NCI-H2107 (cell line): ENCODE measurements at regions not wholly inside any gene's neighbourhood (a gene's known extent, or its start where the extent isn't known, plus 50 kb on each side); places are given as distances from the start of the nearest gene placed in this dataset.
"Not testable (repeated sequence)": the region's sequence is repeated elsewhere in the genome, so short reads cannot be mapped to it uniquely, and the experiment has no call there.

Experiments
- DNase-seq: peaks from one replicate; lab custom pipeline; 2025; lab: John Stamatoyannopoulos, UW

- no peak for DNase-seq
These were observed 90.4 kb upstream of the RBMS1 start for GRCh38 chr2:160583813-160584537.

- DNase-seq = no peak
These were observed 91.4 kb upstream of the RBMS1 start for GRCh38 chr2:160584972-160585494.

GRCh38 chr2:160590664-160591063 lies 97.1 kb upstream of the RBMS1 start:
- DNase-seq = no peak

- no peak for DNase-seq
These were observed 98.8 kb upstream of the RBMS1 start for GRCh38 chr2:160592401-160592800.

- no peak for DNase-seq
These were observed 99.4 kb upstream of the RBMS1 start for GRCh38 chr2:160592993-160593392.

DNA sequence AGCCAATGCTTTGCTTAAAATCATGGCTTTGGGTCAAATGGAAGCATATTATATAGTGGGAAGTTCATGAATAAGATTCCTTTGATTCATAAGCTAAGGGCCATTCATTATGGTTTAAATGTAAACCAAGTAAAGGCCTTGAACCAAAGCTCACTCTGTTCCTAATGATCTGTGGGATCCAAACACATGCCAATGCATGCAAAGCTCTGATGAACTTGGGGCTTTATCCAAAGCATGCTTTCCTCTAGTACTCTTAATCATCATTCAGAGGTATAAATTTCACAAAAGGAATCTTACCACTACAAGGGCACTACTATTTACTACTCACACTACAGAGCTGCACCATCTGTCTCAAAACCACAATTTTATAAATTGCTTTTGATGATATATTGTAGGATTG lies 102.8 kb upstream of the RBMS1 start:
- no peak for DNase-seq

DNA sequence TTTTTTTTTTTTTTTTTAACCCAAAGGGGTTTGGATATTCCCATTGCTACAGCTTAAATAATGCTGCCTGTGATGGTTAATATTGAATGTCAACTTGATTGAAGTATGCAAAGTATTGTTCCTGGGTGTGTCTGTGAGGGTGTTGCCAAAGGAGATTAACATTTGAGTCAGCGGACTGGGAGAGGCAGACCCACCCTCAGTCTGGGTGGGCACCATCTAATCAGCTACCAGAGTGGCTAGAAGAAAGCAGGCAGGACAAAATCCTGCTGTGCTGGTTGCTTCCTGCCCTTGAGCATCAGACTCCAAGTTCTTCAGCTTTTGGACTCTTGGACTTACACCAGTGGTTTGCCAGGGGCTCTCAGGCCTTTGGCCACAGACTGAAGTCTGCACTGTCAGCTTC lies 106.8 kb upstream of the RBMS1 start:
- not testable (repeated sequence) for DNase-seq

- no peak for DNase-seq
These were observed 108.5 kb upstream of the RBMS1 start for GRCh38 chr2:160602073-160602472.

DNA sequence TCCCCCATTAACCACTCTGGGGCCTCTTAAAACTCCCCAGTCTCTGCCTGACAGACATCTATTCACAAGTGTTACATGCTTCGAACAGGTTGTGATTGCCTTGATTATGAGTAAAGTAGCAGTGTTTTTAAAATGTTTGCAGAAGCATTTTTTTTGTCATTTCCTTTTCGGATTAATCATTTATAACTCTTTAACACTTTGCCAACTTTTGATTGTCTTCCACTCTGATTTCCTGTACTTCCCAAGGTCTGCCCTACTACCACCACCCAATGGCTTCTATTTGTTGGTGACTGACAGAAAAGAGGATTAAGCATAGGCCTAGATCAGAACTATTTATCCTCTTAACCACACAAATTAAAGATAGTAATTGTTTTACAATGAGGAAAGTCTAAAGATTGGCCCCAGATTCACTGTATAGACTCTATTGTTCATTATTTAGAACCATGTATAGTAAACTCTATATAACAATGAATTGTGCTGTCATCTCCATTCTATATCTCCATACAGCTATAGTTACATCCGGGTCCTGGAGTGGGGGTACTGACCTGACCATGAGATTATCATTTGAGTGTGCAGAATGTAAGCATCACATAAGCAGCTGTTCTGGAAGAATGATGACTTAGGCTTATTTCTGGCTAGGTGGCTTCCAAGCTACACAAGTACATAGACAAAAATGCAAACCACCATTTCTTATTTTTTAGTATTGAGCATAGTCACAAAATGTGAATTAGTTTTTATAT lies 110.3 kb upstream of the RBMS1 start:
- no peak for DNase-seq

DNA sequence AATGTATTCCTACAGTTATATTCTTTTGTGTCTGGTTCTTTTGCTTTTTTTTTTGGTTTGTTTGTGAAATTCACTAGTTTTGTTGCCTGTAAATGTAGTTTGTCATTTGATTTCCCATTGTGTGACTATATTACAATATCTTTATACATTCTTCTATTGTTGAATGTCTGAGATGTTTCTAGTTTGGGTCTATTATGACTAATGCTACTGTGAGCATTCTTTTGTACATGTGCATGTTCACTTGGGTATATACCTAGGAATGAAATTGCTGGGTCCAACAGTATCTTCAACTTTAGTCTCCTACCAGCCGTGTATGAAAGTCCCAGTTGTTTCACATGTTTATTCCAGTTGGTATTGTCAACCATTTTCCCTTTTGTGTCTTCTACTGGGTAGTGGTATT lies 112.7 kb upstream of the RBMS1 start:
- DNase-seq = no peak

- DNase-seq = no peak
These were observed 115.0 kb upstream of the RBMS1 start for GRCh38 chr2:160608599-160608998.

- DNase-seq = no peak
These were observed 115.7 kb upstream of the RBMS1 start for GRCh38 chr2:160609346-160609745.

- DNase-seq = no peak
These were observed 116.4 kb upstream of the RBMS1 start for GRCh38 chr2:160610041-160610440.

DNA sequence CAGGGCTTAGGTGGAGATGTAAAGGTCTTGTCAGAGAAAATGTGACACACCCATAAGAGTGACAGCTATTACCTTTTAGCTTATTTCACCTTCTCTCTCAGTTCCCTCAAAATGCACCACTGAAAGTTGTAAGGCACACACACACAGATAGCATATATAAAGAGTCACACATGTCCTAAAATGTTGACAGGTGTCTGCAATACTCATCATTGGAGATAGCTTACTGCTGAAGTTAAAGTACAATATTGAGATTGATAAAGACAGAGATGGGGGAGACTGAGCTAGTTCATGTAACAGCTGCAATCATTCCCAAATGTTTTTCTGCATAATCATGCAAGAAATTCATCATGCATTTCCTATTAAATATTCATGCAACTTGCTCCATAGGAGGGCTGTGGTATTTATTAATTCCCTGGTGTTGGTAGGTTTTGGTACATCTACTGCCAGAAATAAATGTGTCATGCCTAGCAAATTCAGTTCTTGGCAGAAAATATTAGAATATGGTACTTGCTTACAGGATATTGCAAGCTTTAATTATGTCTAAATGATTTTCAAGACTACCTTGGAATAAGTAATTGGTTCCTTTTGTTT lies 118.8 kb upstream of the RBMS1 start:
- no peak for DNase-seq

DNA sequence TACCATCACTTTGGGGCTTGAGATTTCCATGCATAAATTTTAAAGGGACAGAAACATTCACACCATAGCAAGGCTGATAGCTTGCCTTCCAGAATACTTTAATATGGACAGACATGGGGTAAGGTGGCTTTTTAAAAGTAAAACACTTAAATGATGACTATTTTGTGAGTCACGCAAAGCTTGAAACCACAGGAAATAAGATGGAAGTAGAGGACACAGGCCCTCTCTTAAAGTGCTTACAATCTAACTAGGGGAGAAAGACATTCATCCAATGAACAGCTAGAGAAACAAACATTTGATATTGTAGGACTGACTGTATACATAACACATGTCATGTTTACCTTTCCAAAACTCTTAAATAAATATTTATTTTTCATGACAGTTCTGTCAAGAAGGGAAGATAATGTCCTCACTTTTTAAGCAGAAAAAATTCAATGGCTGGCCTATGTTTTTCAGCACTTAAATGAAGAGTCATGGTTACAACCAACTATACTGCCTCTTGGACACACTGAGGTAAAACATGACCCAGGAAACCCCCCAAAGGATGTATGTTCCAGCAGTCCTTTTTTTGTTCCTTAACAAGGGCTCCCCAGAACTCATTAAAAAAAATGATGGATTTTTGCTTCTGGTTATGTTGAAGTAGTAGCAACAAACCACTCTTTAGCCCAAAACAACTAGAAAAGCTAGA lies 120.0 kb upstream of the RBMS1 start:
- DNase-seq = no peak

DNA sequence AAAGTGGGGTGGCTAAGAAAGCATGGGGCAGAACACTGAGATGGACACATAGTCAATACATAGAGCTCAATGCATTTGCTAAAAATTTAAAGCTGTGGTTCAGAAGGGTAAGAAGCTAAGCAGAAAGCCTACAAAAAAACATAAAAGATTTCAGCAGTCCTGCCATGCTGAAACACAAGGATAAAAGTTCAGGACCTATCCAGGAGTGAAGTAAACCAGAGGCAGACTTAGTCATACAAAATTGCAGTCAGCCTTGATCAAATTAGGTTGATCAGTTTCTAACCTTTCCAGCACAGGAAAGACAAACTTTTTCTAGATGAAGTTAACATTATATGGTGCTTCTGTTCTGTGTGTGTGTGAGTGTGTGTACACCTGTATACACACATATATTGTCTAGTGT lies 120.8 kb upstream of the RBMS1 start:
- no peak for DNase-seq

DNA sequence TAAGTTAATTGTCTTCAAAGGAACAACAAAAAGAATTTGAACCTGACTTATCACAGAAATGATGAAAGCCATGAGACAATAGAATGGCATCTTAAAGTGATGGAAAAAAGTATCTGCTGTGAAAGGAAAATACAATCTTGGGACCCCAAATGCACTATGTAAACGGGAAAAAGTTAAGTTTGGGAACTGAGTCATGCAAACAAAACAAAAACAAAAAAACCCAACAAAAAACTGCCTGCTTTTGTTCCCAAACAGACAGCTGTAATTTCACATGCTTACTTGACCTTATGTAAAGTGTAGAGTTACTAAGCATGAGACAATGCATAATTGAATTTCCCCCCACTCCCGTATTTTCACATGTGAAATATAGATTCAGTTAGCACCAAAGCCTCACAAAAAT lies 122.1 kb upstream of the RBMS1 start:
- no peak for DNase-seq

DNA sequence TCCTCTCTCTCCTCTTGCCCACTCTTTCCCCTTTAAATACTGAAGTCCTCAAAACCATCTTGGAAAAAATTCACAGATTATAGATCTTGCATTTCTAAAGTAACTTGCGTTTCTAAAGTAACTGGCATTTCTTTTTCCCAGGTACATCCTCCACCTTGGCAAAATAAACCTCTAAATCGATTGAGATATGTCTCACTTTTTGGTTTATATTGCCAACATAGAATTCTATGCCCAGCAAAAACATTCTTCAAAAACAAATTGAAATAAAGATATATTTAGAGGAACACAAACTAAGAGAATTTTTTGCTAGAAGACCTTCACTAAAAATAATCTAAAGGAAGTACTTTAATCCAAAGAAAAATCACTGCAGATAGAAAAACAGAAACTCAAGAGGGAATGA lies 122.5 kb upstream of the RBMS1 start:
- no peak for DNase-seq

DNA sequence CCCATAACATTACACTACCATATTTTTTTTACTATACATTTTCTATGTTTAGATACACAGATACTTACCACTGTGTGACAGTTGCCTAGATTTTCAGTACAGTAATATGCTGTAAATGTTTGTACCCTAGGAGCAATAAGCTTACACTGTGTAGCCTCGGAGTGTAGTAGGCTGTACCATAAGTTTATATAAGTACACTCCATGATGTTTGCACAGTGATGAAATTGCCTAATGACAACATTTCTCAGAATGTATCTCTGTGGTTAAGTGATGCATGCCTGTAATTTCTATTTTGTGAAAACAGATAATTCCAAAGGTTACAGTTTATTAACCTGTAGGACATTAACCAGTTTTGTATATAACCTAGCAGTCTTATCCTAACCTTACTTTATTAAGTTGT lies 128.1 kb upstream of the RBMS1 start:
- DNase-seq = no peak

DNA sequence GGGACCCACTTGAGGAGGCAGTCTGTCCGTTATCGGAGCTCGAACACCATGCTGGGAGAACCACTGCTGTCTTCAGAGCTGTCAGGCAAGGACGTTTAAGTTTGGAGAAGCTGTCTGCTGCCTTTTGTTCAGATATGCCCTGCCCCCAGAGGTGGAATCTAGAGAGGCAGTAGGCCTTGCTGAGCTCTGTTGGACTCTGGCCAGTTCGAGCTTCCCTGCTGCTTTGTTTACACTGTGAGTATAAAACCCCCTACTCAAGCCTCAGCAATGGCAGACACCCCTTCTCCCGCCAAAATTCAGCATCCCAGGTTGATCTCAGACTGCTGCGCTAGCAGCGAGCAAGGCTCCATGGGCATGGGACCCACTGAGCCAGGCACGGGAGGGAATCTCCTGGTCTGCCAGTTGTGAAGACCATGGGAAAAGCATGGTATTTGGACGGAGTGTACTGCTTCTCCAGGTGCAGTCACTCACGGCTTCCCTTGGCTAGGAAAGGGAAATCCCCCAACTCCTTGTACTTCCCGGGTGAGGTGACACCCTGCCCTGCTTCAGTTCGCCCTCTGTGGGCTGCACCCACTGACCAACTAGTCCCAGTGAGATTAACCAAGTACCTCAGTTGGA lies 134.5 kb upstream of the RBMS1 start:
- DNase-seq = not testable (repeated sequence)

DNA sequence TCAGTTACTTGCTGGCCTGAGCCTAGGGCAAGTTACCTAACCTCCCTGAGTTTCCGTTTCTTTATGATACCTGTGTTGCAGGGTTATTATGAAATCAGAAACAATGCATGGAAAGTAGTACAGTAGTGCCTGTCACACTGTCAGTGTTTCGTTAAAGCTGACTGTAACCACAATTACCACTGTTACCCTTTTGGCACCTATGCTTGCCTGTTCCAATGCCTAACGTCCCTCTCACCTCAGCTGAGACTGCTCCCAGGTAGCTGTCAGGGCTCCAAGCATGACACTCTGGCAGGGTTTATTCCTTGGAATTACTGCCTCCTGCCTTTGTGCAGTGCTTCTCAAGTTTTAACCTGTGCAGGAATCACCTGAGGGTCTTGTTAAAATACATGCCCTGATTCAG lies 135.2 kb upstream of the RBMS1 start:
- DNase-seq = no peak
